ENCODE measurements at regions not wholly inside any gene's neighbourhood (a gene's known extent, or its start where the extent isn't known, plus 50 kb on each side); places are given as distances from the start of the nearest gene placed in this dataset.

GRCh38 chr2:51301381-51301780 lies 269.4 kb upstream of the NRXN1 start:
- Mint-ChIP-seq H3K4me3 (no peak overlapping the region), H3K36me3 (ENCODE audit: low read depth) (no peaks in the 10 kb centered on the region), H3K27me3 (no peaks in the 10 kb centered on the region), H3K9me3 (peaks cover 4% of the 10 kb centered on the region), H3K4me1 (ENCODE audit: low read depth) (no peaks in the 10 kb centered on the region), H3K27ac (no peak overlapping the region)
- no peak for TF ChIP-seq CTCF (IDR thresholded peaks at IDR 0.05)
- DNase-seq (no peak), ATAC-seq (no peak)
- POLR2A ChIA-PET = no interaction called here
- intact Hi-C loops (cut with micrococcal nuclease) = no loop called here
- CTCF ChIA-PET = no interaction called here

DNA sequence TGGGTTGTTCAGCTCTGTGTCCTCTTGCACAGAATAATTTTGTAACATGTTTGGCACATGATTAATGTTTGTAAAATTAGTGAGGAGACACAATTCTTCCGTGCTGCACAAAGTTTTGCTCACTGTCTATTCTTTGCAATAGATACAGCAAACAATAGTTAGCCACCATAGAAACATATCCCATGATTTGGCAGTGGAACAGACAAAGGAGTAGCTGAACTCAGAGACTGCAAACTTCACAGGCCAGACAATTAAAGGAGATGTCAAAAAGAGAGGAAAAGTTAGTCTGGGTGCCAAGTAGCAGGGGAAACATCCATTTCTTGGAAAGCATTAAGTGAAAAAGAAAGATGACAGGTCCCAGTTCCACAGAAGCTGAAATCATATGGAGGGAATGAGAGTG lies 267.4 kb upstream of the NRXN1 start:
- Mint-ChIP-seq H3K4me1 (ENCODE audit: low read depth) (no peaks in the 10 kb centered on the region), H3K36me3 (ENCODE audit: low read depth) (no peaks in the 10 kb centered on the region), H3K9me3 (no peaks in the 10 kb centered on the region), H3K27ac (no peak overlapping the region), H3K27me3 (no peaks in the 10 kb centered on the region), H3K4me3 (no peak overlapping the region)
- intact Hi-C loops (cut with micrococcal nuclease) = no loop called here
- DNase-seq = no peak
- no peak for ATAC-seq
- POLR2A ChIA-PET = interaction anchor here (0.9 kb wide), 1 partner anchor 13 kb away, joined by 3 read pairs; no protein-coding TSS in a partner anchor
- CTCF ChIA-PET = interaction anchor here (0.6 kb wide), 1 partner anchor 103 kb away, joined by 3 read pairs; no protein-coding TSS in a partner anchor
- no peak for TF ChIP-seq CTCF (IDR thresholded peaks at IDR 0.05)

DNA sequence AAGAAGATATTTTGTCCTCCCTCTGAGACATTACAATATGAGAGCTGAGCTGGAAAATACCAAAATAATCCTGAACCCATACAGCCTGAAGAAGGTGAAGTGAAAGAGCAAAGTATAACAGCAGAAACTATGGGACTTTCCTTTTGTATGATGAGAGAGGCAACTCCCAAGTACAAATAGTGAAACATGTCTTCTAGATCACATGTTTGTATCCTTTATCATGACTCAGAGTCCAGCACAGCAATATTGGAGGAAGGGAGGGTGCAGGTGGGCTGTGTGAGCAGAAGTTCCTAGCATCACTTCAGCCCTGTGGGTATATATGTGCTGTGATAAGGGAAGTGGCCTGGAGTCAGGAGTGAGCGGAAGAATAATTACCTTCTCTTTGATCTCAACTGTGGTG lies 265.6 kb upstream of the NRXN1 start:
- CTCF ChIA-PET = no interaction called here
- Mint-ChIP-seq H3K9me3 (peaks cover 3% of the 10 kb centered on the region), H3K27ac (no peak overlapping the region), H3K4me1 (ENCODE audit: low read depth) (no peaks in the 10 kb centered on the region), H3K4me3 (no peak overlapping the region), H3K27me3 (no peaks in the 10 kb centered on the region), H3K36me3 (ENCODE audit: low read depth) (no peaks in the 10 kb centered on the region)
- TF ChIP-seq CTCF (IDR thresholded peaks at IDR 0.05) = no peak
- POLR2A ChIA-PET = no interaction called here
- intact Hi-C loops (cut with micrococcal nuclease) = no loop called here
- ATAC-seq (no peak), DNase-seq (no peak)

- DNase-seq (no peak), ATAC-seq (no peak)
- ChIA-PET CTCF (no interaction called here), POLR2A (no interaction called here)
- TF ChIP-seq CTCF (IDR thresholded peaks at IDR 0.05) = no peak
- Mint-ChIP-seq H3K27me3 (no peaks in the 10 kb centered on the region), H3K4me3 (no peak overlapping the region), H3K27ac (no peak overlapping the region), H3K9me3 (peaks cover 7% of the 10 kb centered on the region), H3K36me3 (ENCODE audit: low read depth) (no peaks in the 10 kb centered on the region), H3K4me1 (ENCODE audit: low read depth) (no peaks in the 10 kb centered on the region)
- intact Hi-C loops (cut with micrococcal nuclease) = no loop called here
Measured at GRCh38 chr2:51293566-51294200, 261.8 kb upstream of the NRXN1 start.

GRCh38 chr2:51291762-51292551 lies 260.0 kb upstream of the NRXN1 start:
- Mint-ChIP-seq H3K4me1 (ENCODE audit: low read depth) (no peaks in the 10 kb centered on the region), H3K27ac (no peak overlapping the region), H3K4me3 (no peak overlapping the region), H3K36me3 (ENCODE audit: low read depth) (no peaks in the 10 kb centered on the region), H3K9me3 (peaks cover 7% of the 10 kb centered on the region), H3K27me3 (no peaks in the 10 kb centered on the region)
- POLR2A ChIA-PET = no interaction called here
- DNase-seq (no peak), ATAC-seq (no peak)
- intact Hi-C loops (cut with micrococcal nuclease) = no loop called here
- CTCF ChIA-PET = no interaction called here
- no peak for TF ChIP-seq CTCF (IDR thresholded peaks at IDR 0.05)
